ENCODE measurements at regions not wholly inside any gene's neighbourhood (a gene's known extent, or its start where the extent isn't known, plus 50 kb on each side); places are given as distances from the start of the nearest gene placed in this dataset.
"Not testable (repeated sequence)": the region's sequence is repeated elsewhere in the genome, so short reads cannot be mapped to it uniquely, and the experiment has no call there.

DNA sequence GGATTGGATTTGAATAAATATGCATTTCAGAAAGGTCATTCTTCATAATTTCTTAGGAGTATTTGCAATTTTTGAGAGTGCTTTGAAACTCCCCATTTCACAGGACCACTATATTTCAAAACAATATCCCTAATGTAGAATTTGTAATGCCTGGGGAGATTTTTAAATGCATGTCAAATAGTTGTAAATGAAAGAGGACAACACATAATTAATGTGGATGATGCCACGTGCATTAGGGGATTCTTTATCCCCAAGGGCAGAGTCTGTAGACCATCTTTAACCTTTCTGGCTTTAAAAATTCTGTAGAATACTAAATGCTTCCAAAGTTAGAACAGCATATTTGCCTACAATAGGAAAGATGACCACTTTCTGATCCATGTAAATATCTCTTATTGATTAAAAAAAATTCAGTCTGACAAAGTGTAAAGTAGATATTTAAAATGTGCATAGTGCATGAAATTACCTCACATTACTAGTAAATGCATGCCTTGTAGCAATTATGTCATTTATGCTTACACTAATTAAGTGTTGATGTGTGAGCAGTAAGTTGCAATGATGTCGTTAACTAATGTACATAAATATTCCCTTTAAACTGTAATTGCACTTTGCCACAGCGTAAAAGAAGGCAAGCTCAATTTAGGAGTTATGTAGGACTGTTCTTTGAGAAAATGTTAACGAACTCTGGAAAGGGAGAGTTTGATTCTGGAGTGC, 416.1 kb downstream of the PSAT1 start:
- DNase-seq (ENCODE audit: low read depth in 1 of 2, low spot score in 1 of 2) = no peak

- no peak for DNase-seq (ENCODE audit: low read depth in 1 of 2, low spot score in 1 of 2)
Measured at GRCh38 chr9:78713614-78714405, 416.9 kb downstream of the PSAT1 start.

DNA sequence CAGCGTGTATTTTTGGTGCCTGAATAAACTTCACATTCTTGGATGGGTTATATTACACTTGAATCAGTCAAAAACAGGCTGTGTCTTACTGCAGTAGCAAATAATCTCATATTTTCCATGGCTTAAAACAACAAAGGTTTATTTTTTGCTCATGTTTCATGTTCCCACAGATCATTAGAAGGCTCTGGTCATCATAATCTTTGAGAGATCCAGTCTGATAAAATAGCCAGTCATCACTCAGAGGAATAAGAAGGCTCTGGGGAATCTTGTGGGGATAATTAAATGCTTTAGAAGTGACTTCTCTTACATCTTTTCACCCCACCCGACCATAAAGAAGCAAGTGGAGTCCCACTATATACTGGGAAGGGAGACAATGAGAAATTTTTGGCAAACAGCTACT, 417.7 kb downstream of the PSAT1 start:
- no peak for DNase-seq (ENCODE audit: low read depth in 1 of 2, low spot score in 1 of 2)

DNA sequence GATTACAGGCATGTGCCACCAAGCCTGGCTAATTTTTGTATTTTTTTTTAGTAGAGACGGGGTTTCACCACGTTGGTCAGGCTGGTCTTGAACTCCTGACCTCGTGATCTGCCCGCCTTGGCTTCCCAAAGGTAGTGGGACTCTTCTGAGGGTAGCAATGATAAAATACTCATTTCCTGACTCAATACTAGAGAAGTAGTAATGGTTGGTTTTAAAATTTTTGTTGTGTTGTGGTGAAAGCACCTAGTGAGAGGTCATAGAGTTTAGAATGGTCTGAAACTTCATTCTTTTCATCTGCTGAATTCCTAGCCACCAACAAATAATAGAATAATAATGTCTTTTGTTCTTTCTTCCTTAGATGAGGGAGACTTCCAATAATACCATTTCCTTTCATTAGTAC, 422.1 kb downstream of the PSAT1 start:
- DNase-seq (ENCODE audit: low read depth in 1 of 2, low spot score in 1 of 2) = not testable (repeated sequence)

DNA sequence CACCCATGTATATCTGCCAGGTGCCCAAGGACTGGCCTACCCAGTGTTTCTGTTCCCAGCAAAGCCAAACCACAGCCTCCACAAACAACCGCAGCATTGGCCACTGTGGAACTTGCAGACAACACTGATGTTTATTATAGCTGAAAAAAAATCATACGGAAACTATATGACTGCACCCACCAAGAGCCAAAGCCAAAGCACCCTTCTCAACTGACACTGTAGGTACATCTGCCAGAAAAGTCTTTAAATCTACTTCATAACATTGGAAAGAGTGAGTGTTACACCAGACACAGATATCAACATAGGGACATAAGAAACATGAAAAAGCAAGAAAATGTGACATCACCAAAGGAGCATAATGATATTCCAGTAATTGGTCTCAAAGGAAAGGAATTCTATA, 428.0 kb downstream of the PSAT1 start:
- no peak for DNase-seq (ENCODE audit: low read depth in 1 of 2, low spot score in 1 of 2)

GRCh38 chr9:78725503-78725902, 428.6 kb downstream of the PSAT1 start:
- no peak for DNase-seq (ENCODE audit: low read depth in 1 of 2, low spot score in 1 of 2)

DNA sequence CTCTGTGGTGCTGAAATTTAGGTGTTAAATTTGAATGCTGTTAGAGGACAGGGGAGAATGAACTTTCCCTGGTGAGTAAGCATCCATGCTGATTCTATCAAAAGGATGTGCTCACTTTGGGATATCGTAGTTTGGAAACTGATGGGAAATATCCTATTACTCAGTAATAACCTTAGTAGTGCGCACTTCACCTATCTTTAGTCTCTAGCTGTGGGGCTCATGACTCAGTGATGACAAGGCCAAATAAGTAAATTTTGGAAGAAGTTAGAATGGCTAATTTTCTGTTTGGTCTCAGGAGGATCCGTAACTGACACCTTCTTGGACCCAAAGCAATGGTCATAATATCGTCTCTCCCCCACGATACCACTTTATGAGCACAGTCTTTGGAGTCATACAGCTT, 448.4 kb downstream of the PSAT1 start:
- no peak for DNase-seq (ENCODE audit: low read depth in 1 of 2, low spot score in 1 of 2)

DNA sequence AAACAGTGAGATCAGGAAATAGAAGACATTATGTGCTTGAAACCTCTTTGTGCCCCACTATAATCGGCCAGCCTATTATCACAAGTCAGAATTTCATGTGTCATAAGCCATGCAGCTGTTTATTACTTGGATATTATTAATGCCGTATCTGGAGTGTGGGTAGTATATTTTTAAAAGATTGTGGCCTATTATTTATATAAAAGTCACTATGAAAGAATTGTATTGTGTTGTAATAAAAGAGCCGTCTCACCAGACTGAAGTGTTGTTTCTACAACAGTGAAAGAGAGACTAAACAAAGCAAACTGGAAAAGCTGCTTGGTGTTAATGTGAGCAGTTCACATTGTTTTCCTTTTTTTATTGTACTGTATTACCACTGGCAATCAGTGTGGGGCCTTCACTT, 449.1 kb downstream of the PSAT1 start:
- DNase-seq (ENCODE audit: low read depth in 1 of 2, low spot score in 1 of 2) = no peak

DNA sequence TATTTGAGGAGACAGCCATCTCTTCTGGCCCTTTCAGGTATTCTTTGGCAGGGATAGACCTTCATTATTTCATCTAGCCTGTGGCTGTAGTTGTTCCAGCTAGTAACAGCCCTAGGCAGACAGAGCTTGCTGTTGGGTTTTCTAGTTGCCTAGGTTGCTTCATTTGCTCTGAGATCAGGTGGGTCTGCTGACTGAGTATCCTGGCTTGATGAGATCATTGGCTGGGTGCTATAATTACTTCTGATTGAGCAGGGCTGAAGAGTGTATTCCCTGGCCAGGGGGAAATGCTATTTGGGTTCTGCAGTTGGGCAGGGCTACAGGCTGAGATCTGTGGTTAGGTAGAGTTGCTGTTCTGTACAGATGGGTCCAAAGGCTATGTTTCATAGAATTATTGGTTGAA, 456.1 kb downstream of the PSAT1 start:
- DNase-seq (ENCODE audit: low read depth in 1 of 2, low spot score in 1 of 2) = no peak

DNA sequence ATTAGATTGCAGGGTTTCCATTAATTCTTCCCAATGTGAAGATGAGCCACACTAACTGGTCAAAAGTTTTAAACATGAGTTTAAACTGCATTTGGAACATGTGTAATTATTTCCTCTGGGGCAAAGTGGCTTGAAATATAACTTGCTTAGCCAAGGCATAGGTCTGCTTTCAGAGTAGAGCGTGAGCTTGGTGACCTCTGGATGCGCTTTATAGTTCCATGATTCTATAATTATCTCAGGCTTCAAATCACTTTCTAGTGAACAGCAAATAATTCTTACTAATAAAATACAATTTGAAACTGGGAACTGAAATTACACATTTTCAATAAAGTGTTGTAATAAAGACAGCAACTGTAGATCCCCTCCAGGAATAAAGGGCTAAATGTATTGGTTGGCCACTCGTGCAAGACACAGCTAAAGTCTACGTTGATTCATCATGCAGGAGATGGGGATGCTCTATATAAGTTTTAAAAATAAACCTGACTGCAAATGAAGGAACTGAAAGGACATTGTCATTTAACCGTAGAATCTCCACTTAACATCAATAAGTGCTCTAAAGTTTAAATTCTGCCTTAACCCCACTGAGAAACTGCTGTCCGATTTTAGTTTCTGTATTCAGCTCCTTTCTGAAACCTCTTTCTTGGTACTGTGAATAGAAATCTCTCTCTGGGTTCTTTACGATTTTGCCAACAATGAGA, 460.0 kb downstream of the PSAT1 start:
- DNase-seq (ENCODE audit: low read depth in 1 of 2, low spot score in 1 of 2) = no peak

DNA sequence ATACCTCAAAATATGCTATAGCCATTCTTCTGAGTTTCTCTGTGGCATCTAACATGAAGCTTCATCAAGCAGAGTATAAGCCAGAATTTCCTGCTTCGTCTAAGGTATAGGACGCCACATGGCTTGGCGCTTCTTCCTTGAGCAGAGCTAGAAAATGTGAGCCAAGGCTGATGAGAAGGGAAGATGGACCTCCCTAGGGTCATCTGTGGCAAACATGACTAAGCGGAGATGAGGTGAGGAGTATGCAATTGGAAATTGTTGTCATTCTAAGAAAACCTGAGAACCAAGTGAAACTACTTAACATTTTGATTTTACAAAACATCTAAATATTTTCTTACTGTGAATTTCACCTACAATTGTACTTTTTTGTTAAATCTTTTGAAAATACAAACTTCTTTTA, 466.5 kb downstream of the PSAT1 start:
- DNase-seq (ENCODE audit: low read depth in 1 of 2, low spot score in 1 of 2) = no peak

GRCh38 chr9:78765861-78766260, 468.9 kb downstream of the PSAT1 start:
- no peak for DNase-seq (ENCODE audit: low read depth in 1 of 2, low spot score in 1 of 2)

GRCh38 chr9:78767490-78767889, 470.6 kb downstream of the PSAT1 start:
- no peak for DNase-seq (ENCODE audit: low read depth in 1 of 2, low spot score in 1 of 2)

GRCh38 chr9:78769690-78770089, 472.8 kb downstream of the PSAT1 start:
- no peak for DNase-seq (ENCODE audit: low read depth in 1 of 2, low spot score in 1 of 2)

GRCh38 chr9:78775211-78775610, 478.3 kb downstream of the PSAT1 start:
- no peak for DNase-seq (ENCODE audit: low read depth in 1 of 2, low spot score in 1 of 2)

DNA sequence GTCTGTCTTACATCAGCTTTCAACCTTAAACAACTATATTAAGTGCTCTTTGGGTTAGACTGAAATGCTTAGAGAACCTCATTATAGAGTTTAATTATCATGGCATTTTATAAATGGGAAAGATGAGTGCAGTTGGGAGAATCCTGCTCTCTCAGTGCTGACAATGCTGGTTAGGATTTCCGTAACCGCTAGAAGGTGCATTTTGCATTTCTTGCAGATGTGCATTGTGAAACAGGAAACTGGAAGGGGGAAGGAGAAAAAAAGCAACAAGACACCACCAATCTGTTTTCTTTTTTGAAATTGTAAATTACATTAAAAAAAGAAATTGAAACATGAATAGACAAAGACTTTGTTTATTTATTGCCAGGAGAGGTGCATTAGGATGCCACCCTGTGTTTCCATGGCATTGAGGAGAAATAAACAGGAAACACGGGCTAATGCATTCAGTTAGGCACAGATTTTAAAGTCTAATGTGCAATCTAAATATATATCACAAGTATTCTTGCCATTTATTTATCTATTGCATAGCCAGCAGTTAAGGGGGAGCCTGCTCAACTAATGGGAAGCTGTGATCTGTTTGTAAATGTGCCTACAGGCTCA, 478.9 kb downstream of the PSAT1 start:
- DNase-seq (ENCODE audit: low read depth in 1 of 2, low spot score in 1 of 2) = no peak

DNA sequence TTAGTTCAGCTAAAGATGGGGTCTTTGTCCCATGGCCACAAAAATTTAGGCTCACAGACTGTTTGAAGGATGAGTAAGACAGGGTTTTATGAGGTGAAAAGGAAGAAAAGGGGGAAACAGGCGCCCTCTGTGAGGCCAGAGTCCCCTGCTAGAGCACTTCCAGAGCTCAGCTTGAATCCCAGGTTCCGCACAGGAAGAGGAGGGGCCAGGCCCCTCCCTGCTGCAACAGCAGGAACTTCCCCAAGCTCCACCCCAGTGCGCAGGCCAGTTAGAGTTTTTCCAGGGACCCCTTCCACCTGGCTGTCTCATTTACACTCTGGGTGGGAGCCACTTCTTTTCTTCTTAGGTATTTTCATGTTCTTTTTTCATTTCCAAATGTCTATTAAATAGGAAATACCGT, 480.8 kb downstream of the PSAT1 start:
- DNase-seq (ENCODE audit: low read depth in 1 of 2, low spot score in 1 of 2) = no peak

DNA sequence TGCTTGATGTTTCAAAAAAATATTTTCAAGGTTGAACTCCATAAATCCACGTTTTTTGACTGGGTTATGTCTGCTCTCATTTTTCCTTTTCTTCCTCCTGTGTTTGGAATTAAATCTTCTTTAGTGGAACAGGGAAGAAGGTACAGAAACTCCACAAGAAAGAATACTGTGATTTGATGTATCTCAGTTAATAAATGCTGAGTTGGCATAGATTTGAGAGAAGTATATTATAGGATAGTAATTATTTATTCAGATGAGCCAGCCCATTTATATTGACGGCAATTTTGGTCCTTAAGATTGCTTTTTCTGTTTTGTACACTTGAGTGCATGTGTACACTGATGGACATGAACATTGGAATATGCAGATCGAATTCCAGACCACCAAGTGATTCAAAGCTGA, 481.4 kb downstream of the PSAT1 start:
- DNase-seq (ENCODE audit: low read depth in 1 of 2, low spot score in 1 of 2) = no peak

DNA sequence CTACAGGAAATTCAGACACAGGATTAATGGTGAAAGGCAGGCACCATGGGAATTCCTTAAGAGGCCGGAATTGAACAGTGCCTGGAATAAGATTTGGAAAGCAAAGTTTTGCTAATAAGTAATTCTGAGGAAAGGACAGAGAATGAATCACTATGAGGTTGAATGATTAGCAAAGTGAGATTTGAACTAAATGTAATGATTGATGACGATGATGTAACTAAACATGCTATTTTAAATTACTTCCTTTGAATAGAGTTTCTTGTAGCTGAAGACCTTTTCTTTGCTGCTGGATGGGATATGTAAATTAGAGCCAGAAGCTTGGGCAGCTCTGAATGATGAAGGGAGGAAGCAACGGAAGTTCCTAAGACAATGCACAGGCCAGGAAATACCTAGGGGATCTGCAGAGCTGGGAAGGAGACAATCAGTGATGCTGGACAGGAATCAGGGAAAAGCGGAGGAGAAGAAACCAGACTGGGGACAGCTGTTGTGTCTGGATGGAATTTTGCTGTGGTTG, 482.0 kb downstream of the PSAT1 start:
- DNase-seq (ENCODE audit: low read depth in 1 of 2, low spot score in 1 of 2) = no peak

GRCh38 chr9:78781681-78782080, 484.8 kb downstream of the PSAT1 start:
- no peak for DNase-seq (ENCODE audit: low read depth in 1 of 2, low spot score in 1 of 2)

- DNase-seq (ENCODE audit: low read depth in 1 of 2, low spot score in 1 of 2) = no peak
Measured at GRCh38 chr9:78782234-78782633, 485.3 kb downstream of the PSAT1 start.

- no peak for DNase-seq (ENCODE audit: low read depth in 1 of 2, low spot score in 1 of 2)
Measured at GRCh38 chr9:78782858-78783257, 485.9 kb downstream of the PSAT1 start.

All from activated T-helper 1 cell treated with anti-CD3 and anti-CD28 coated beads, Interleukin-2, amount 50 U/mL, for 16 hours (primary cell).